ENCODE measurements at regions not wholly inside any gene's neighbourhood (a gene's known extent, or its start where the extent isn't known, plus 50 kb on each side); places are given as distances from the start of the nearest gene placed in this dataset.

- TF ChIP-seq CTCF (conservative IDR thresholded peaks at IDR 0.05; ENCODE audit: low read depth, low read length) (no peak), EZH2 (IDR thresholded peaks at IDR 0.05; ENCODE audit: low read length, unreplicated experiment) (no peak), EZH2phosphoT487 (IDR thresholded peaks at IDR 0.05; ENCODE audit: borderline replicate concordance, low read length) (no peak)
These were observed 226.4 kb downstream of the FAT3 start for GRCh38 chr11:92451063-92451462.
